ENCODE measurements at regions not wholly inside any gene's neighbourhood (a gene's known extent, or its start where the extent isn't known, plus 50 kb on each side); places are given as distances from the start of the nearest gene placed in this dataset.

DNA sequence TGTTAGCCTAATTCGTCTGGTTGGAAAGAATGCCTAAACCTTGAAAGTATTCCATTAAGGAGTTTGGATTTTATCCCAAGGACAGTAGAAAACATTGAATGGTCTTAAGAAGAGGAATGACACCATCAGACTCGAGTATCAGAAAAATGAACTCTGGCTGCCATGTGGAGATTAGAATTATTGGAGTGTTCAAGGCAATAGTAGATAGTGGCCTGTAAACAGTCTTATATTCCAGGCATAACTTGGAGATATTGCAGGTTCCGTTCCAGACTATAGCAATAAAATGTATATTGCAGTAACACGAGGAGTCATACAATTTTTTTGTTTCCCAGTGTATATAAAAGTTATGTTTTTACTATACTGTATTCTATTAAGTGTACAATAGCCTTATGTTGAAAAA is 130.9 kb downstream of the GDAP2 start:
- H3K36me3 ChIP-seq (ENCODE audit: control insufficient read depth, insufficient read depth, low read length), result no peaks in the 10 kb centered on the region

More for the DNA sequence above, 130.9 kb downstream of the GDAP2 start:
- TF ChIP-seq RCOR1 (IDR thresholded peaks at IDR 0.05; ENCODE audit: insufficient replicate concordance, low read length) (no peak), POLR2A (IDR thresholded peaks at IDR 0.05; ENCODE audit: low read depth, low read length) (no peak), CEBPB (IDR thresholded peaks at IDR 0.05; ENCODE audit: low read depth, low read length) (no peak), MAZ (IDR thresholded peaks at IDR 0.05; ENCODE audit: borderline replicate concordance, low read depth, low read length) (no peak), RAD21 (IDR thresholded peaks at IDR 0.05; ENCODE audit: low read length) (no peak), RFX5 (IDR thresholded peaks at IDR 0.05; ENCODE audit: low read depth, low read length) (no peak), CHD1 (IDR thresholded peaks at IDR 0.05; ENCODE audit: low read depth, low read length) (no peak), MAFK (IDR thresholded peaks at IDR 0.05; ENCODE audit: low read depth, low read length) (no peak), BHLHE40 (IDR thresholded peaks at IDR 0.05; ENCODE audit: low read depth, low read length) (no peak), FOS (IDR thresholded peaks at IDR 0.05; ENCODE audit: low read depth, low read length) (no peak), NFE2L2 (IDR thresholded peaks at IDR 0.05; ENCODE audit: low read depth, low read length) (no peak), SMC3 (IDR thresholded peaks at IDR 0.05; ENCODE audit: low read depth, low read length) (no peak), MXI1 (IDR thresholded peaks at IDR 0.05; ENCODE audit: borderline replicate concordance, low read depth, low read length) (no peak)
- TF ChIP-seq, protein P1, sequence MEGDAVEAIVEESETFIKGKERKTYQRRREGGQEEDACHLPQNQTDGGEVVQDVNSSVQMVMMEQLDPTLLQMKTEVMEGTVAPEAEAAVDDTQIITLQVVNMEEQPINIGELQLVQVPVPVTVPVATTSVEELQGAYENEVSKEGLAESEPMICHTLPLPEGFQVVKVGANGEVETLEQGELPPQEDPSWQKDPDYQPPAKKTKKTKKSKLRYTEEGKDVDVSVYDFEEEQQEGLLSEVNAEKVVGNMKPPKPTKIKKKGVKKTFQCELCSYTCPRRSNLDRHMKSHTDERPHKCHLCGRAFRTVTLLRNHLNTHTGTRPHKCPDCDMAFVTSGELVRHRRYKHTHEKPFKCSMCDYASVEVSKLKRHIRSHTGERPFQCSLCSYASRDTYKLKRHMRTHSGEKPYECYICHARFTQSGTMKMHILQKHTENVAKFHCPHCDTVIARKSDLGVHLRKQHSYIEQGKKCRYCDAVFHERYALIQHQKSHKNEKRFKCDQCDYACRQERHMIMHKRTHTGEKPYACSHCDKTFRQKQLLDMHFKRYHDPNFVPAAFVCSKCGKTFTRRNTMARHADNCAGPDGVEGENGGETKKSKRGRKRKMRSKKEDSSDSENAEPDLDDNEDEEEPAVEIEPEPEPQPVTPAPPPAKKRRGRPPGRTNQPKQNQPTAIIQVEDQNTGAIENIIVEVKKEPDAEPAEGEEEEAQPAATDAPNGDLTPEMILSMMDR (conservative IDR thresholded peaks at IDR 0.05; ENCODE audit: low read depth, low read length), result no peak
- TF ChIP-seq, protein P2, sequence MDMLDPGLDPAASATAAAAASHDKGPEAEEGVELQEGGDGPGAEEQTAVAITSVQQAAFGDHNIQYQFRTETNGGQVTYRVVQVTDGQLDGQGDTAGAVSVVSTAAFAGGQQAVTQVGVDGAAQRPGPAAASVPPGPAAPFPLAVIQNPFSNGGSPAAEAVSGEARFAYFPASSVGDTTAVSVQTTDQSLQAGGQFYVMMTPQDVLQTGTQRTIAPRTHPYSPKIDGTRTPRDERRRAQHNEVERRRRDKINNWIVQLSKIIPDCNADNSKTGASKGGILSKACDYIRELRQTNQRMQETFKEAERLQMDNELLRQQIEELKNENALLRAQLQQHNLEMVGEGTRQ (IDR thresholded peaks at IDR 0.05; ENCODE audit: low read depth, low read length), result no peak
- TF ChIP-seq, protein P3, sequence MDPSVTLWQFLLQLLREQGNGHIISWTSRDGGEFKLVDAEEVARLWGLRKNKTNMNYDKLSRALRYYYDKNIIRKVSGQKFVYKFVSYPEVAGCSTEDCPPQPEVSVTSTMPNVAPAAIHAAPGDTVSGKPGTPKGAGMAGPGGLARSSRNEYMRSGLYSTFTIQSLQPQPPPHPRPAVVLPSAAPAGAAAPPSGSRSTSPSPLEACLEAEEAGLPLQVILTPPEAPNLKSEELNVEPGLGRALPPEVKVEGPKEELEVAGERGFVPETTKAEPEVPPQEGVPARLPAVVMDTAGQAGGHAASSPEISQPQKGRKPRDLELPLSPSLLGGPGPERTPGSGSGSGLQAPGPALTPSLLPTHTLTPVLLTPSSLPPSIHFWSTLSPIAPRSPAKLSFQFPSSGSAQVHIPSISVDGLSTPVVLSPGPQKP (IDR thresholded peaks at IDR 0.05; ENCODE audit: borderline replicate concordance, low read depth, low read length), result no peak
- in situ Hi-C loops (cut with MboI; ENCODE audit: low sequenced_read_pairs) (no loop called here), dilution Hi-C loops (cut with HindIII; ENCODE audit: low sequenced_read_pairs, unreplicated experiment) (no loop called here), intact Hi-C loops (cut with micrococcal nuclease) (no loop called here)
- ChIA-PET CTCF (no interaction called here), POLR2A (ENCODE audit: unreplicated experiment) (no interaction called here)
- 60% methylated on average over 1 of the region's 4 CpGs; no CpG with 5 or more reads in 1 of the 2 experiments for WGBS, 2 experiments (ENCODE audit: extremely low coverage in 2 of 2, insufficient read length in 1 of 2)
- Histone ChIP-seq H3K56ac (ENCODE audit: extremely low read depth, insufficient read depth, low read length) (no peak overlapping the region), H2BK5ac (ENCODE audit: low read depth, low read length, poor library complexity, severe bottlenecking) (no peak overlapping the region), H3K79me1 (ENCODE audit: low read depth in 1 of 2, low read length in 2 of 2) (no peaks in the 10 kb centered on the region), H3K4me2 (ENCODE audit: low read depth, low read length) (no peak overlapping the region), H2BK20ac (ENCODE audit: low read depth, low read length) (peak overlapping the region; percentile 20; the same call in 1 of the 2 replicates), H2AFZ (replicated peaks; ENCODE audit: low read length, poor library complexity) (no peak overlapping the region), H2BK120ac (ENCODE audit: low read depth, low read length) (peak overlapping the region; percentile 8; the same call in 1 of the 2 replicates), H3K27me3 (ENCODE audit: control insufficient read depth, insufficient read depth, low read length) (no peaks in the 10 kb centered on the region), H3K9ac (ENCODE audit: low read depth, low read length) (no peak overlapping the region), H4K8ac (ENCODE audit: low read depth in 2 of 2, low read length in 2 of 2) (no peak overlapping the region), H3K4ac (ENCODE audit: low read depth, low read length) (peak overlapping the region; percentile 37), H3K23ac (ENCODE audit: low read depth, low read length) (no peak overlapping the region), H3K4me1 (ENCODE audit: control insufficient read depth, insufficient read depth, low read length) (peaks cover 15% of the 10 kb centered on the region), H2AK9ac (replicated peaks; ENCODE audit: low read depth, low read length, poor library complexity) (no peak overlapping the region), H3K27ac (ENCODE audit: insufficient read depth, low read length) (no peak overlapping the region), H4K20me1 (ENCODE audit: insufficient read depth, low read length) (no peaks in the 10 kb centered on the region), H3K9me3 (ENCODE audit: control insufficient read depth, insufficient read depth, low read length) (no peaks in the 10 kb centered on the region), H3K4me3 (ENCODE audit: insufficient read depth, low read depth, low read length) (no peak overlapping the region), H3K18ac (ENCODE audit: low read depth, low read length) (no peak overlapping the region), H2AK5ac (ENCODE audit: low read depth, low read length) (no peak overlapping the region; the same call in 1 of the 2 replicates), H3K9me1 (ENCODE audit: insufficient read depth, low read length) (peaks cover 13% of the 10 kb centered on the region; the same call in 1 of the 2 replicates), H4K91ac (ENCODE audit: insufficient read depth, low read depth, low read length) (no peak overlapping the region), H2BK15ac (ENCODE audit: low read depth, low read length) (no peak overlapping the region), H3K14ac (replicated peaks; ENCODE audit: low read depth, low read length) (no peak overlapping the region), H4K5ac (ENCODE audit: low read depth, low read length) (no peak overlapping the region)
- no peak for DNase-seq
- BruUV-seq (replicated peaks), result no TSS peak
- no peak for ATAC-seq (ENCODE audit: low read depth)

Data from IMR-90 (cell line).